ENCODE measurements at regions not wholly inside any gene's neighbourhood (a gene's known extent, or its start where the extent isn't known, plus 50 kb on each side); places are given as distances from the start of the nearest gene placed in this dataset.
"Not testable (repeated sequence)": the region's sequence is repeated elsewhere in the genome, so short reads cannot be mapped to it uniquely, and the experiment has no call there.

DNA sequence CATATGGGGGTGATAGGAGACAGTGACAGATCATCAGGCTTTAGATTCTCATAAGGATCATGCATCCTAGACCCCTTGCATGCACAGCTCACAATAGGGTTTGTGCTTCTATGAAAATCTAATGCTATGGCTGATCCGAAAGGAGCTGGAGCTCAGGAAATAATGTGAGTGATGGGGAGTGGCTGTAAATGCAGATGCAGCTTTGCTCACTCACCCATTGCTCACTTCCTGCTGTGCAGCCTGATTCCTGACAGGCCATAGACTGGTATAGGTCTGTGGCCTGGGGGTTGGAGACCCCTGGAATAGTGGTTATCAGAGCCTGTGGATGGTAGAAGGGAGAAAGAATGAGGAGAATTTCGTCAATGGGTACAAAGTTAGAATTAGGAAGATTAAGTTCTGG lies 2751.1 kb downstream of the ARAP2 start:
- TF ChIP-seq, protein P1, sequence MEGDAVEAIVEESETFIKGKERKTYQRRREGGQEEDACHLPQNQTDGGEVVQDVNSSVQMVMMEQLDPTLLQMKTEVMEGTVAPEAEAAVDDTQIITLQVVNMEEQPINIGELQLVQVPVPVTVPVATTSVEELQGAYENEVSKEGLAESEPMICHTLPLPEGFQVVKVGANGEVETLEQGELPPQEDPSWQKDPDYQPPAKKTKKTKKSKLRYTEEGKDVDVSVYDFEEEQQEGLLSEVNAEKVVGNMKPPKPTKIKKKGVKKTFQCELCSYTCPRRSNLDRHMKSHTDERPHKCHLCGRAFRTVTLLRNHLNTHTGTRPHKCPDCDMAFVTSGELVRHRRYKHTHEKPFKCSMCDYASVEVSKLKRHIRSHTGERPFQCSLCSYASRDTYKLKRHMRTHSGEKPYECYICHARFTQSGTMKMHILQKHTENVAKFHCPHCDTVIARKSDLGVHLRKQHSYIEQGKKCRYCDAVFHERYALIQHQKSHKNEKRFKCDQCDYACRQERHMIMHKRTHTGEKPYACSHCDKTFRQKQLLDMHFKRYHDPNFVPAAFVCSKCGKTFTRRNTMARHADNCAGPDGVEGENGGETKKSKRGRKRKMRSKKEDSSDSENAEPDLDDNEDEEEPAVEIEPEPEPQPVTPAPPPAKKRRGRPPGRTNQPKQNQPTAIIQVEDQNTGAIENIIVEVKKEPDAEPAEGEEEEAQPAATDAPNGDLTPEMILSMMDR (IDR thresholded peaks at IDR 0.05; ENCODE audit: unreplicated experiment) = no peak
- H3K4me1 Mint-ChIP-seq (ENCODE audit: unreplicated experiment) = no peaks in the 10 kb centered on the region
- H3K9me3 Mint-ChIP-seq (ENCODE audit: unreplicated experiment) = no peaks in the 10 kb centered on the region
- DNase-seq (ENCODE audit: low spot score) = no peak
- H3K36me3 Mint-ChIP-seq (ENCODE audit: low read depth, unreplicated experiment) = no peaks in the 10 kb centered on the region
- H3K27me3 Mint-ChIP-seq (ENCODE audit: unreplicated experiment) = peaks cover 2% of the 10 kb centered on the region
- H3K27ac Mint-ChIP-seq (ENCODE audit: unreplicated experiment) = no peak overlapping the region
- H3K4me3 Mint-ChIP-seq (ENCODE audit: unreplicated experiment) = no peak overlapping the region

DNA sequence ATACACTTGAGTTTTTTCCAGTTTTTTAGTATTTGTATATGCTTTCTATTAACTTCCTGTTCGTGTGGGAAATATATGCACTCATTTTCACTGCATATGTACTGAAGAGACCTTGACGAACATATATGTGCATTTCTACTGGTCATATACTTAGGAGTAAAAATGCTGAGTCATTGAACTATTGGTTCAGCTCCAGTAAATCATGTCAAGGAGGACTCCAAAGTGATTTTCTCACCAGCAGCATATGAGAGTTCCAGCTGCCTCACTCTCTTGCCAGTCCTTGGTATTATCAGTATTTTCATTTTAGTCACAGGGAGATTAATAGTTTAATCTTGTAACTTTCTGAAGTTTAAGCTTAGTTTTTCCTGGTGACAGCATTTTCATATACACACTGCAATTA lies 2750.2 kb downstream of the ARAP2 start:
- Mint-ChIP-seq H3K4me3 (ENCODE audit: unreplicated experiment) (no peak overlapping the region), H3K27me3 (ENCODE audit: unreplicated experiment) (peaks cover 2% of the 10 kb centered on the region), H3K4me1 (ENCODE audit: unreplicated experiment) (no peaks in the 10 kb centered on the region), H3K9me3 (ENCODE audit: unreplicated experiment) (no peaks in the 10 kb centered on the region), H3K36me3 (ENCODE audit: low read depth, unreplicated experiment) (no peaks in the 10 kb centered on the region), H3K27ac (ENCODE audit: unreplicated experiment) (no peak overlapping the region)
- no peak for DNase-seq (ENCODE audit: low spot score)
- TF ChIP-seq, protein P1 (IDR thresholded peaks at IDR 0.05; ENCODE audit: unreplicated experiment) = no peak

- H3K36me3 Mint-ChIP-seq (ENCODE audit: low read depth, unreplicated experiment); H3K4me3 Mint-ChIP-seq (ENCODE audit: unreplicated experiment); H3K27ac Mint-ChIP-seq (ENCODE audit: unreplicated experiment); H3K27me3 Mint-ChIP-seq (ENCODE audit: unreplicated experiment); H3K9me3 Mint-ChIP-seq (ENCODE audit: unreplicated experiment); DNase-seq (ENCODE audit: low spot score); H3K4me1 Mint-ChIP-seq (ENCODE audit: unreplicated experiment): not testable (repeated sequence)
Measured at GRCh38 chr4:33501587-33501986, 2742.7 kb downstream of the ARAP2 start.

GRCh38 chr4:33512397-33512796 lies 2731.9 kb downstream of the ARAP2 start:
- H3K4me3 Mint-ChIP-seq (ENCODE audit: unreplicated experiment) = no peak overlapping the region
- DNase-seq (ENCODE audit: low spot score) = no peak
- H3K27me3 Mint-ChIP-seq (ENCODE audit: unreplicated experiment) = no peaks in the 10 kb centered on the region
- TF ChIP-seq, protein P1 (IDR thresholded peaks at IDR 0.05; ENCODE audit: unreplicated experiment) = no peak
- H3K36me3 Mint-ChIP-seq (ENCODE audit: low read depth, unreplicated experiment) = no peaks in the 10 kb centered on the region
- no peak overlapping the region for H3K27ac Mint-ChIP-seq (ENCODE audit: unreplicated experiment)
- H3K9me3 Mint-ChIP-seq (ENCODE audit: unreplicated experiment) = peaks cover 5% of the 10 kb centered on the region
- no peaks in the 10 kb centered on the region for H3K4me1 Mint-ChIP-seq (ENCODE audit: unreplicated experiment)

- Mint-ChIP-seq H3K4me3 (ENCODE audit: unreplicated experiment) (no peak overlapping the region), H3K27me3 (ENCODE audit: unreplicated experiment) (peaks cover 1% of the 10 kb centered on the region), H3K9me3 (ENCODE audit: unreplicated experiment) (peaks cover 12% of the 10 kb centered on the region), H3K27ac (ENCODE audit: unreplicated experiment) (no peak overlapping the region), H3K4me1 (ENCODE audit: unreplicated experiment) (no peaks in the 10 kb centered on the region), H3K36me3 (ENCODE audit: low read depth, unreplicated experiment) (no peaks in the 10 kb centered on the region)
- TF ChIP-seq, protein P1 (IDR thresholded peaks at IDR 0.05; ENCODE audit: unreplicated experiment) = no peak
- no peak for DNase-seq (ENCODE audit: low spot score)
Measured at GRCh38 chr4:33518856-33519255, 2725.5 kb downstream of the ARAP2 start.

GRCh38 chr4:33532821-33533220 lies 2711.5 kb downstream of the ARAP2 start:
- no peak for DNase-seq (ENCODE audit: low spot score)
- TF ChIP-seq, protein P1 (IDR thresholded peaks at IDR 0.05; ENCODE audit: unreplicated experiment) = no peak
- Mint-ChIP-seq H3K4me3 (ENCODE audit: unreplicated experiment) (no peak overlapping the region), H3K27ac (ENCODE audit: unreplicated experiment) (no peak overlapping the region), H3K27me3 (ENCODE audit: unreplicated experiment) (no peaks in the 10 kb centered on the region), H3K4me1 (ENCODE audit: unreplicated experiment) (no peaks in the 10 kb centered on the region), H3K36me3 (ENCODE audit: low read depth, unreplicated experiment) (no peaks in the 10 kb centered on the region), H3K9me3 (ENCODE audit: unreplicated experiment) (no peaks in the 10 kb centered on the region)

All from endothelial cell (in vitro differentiated cells).